ENCODE measurements at regions not wholly inside any gene's neighbourhood (a gene's known extent, or its start where the extent isn't known, plus 50 kb on each side); places are given as distances from the start of the nearest gene placed in this dataset.
"Not testable (repeated sequence)": the region's sequence is repeated elsewhere in the genome, so short reads cannot be mapped to it uniquely, and the experiment has no call there.

DNA sequence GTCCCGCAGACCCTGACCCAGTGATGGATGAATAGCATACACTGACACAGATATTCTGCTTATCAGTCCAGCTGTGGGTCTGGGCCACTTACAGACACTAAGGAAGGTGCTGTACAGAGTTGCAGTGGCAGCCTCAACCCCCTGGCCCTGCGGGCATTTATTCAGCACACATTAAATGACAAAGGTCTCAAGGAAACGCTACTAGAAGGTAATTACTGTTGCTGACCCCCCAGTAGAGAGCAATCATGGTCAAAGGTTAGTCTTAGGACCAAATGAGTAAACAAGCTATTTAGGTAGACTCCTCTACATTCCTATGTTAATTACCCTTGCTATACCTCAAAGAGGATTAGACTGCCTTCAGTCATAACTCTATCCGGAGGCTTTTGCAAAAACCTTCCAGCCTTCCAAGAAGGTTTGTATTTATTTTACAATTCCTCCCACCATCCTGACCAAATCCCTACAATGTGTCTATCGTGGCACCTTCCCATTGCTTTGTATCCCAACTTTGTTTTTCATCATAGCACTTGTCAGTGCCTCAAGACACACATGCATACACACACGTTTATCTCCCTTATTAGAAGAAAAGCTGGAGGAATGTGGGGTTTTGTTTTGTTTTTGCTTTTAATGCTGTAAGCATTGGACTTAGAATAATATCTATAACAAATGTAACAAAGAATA is 227.9 kb downstream of the PYDC2 start:
- no peak overlapping the region for H3K27ac ChIP-seq (ENCODE audit: low read length)
- no peaks in the 10 kb centered on the region for H3K9me3 ChIP-seq (ENCODE audit: control insufficient read depth, insufficient read depth, low read length)
- no CpG with 5 or more reads among the region's 6 CpGs for WGBS (ENCODE audit: insufficient coverage, insufficient read length)
- no peaks in the 10 kb centered on the region for H3K36me3 ChIP-seq (ENCODE audit: control insufficient read depth, insufficient read depth, low read length)
- H3K4me3 ChIP-seq (ENCODE audit: low read length) = no peak overlapping the region
- no peaks in the 10 kb centered on the region; the same call in 1 of the 2 replicates for H3K4me1 ChIP-seq (ENCODE audit: control insufficient read depth, insufficient read depth, low read length)
- H3K27me3 ChIP-seq (ENCODE audit: control insufficient read depth, insufficient read depth, low read length) = no peaks in the 10 kb centered on the region
- DNase-seq (ENCODE audit: low read depth, low spot score) = peak; percentile 39

DNA sequence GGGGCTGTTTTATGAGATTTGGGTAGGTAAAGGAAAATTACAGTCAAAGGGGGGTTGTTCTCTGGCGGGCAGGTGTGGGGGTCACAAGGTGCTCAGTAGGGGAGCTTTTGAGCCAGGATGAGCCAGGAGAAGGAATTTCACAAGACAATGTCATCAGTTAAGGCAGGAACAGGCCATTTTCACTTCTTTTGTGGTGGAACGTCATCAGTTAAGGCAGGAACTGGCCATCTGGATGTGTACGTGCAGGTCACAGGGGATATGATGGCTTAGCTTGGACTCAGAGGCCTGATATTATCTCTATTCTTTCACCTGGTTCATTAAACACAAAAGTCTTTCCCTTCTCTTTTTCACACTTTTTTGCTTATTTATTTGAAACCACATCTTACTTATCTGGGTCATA is 230.2 kb downstream of the PYDC2 start:
- not testable (repeated sequence) for H3K36me3 ChIP-seq (ENCODE audit: control insufficient read depth, insufficient read depth, low read length); H3K4me1 ChIP-seq (ENCODE audit: control insufficient read depth, insufficient read depth, low read length); H3K4me3 ChIP-seq (ENCODE audit: low read length); H3K27me3 ChIP-seq (ENCODE audit: control insufficient read depth, insufficient read depth, low read length); H3K9me3 ChIP-seq (ENCODE audit: control insufficient read depth, insufficient read depth, low read length); DNase-seq (ENCODE audit: low read depth, low spot score); H3K27ac ChIP-seq (ENCODE audit: low read length)
- no CpG with 5 or more reads among the region's 3 CpGs for WGBS (ENCODE audit: insufficient coverage, insufficient read length)

DNA sequence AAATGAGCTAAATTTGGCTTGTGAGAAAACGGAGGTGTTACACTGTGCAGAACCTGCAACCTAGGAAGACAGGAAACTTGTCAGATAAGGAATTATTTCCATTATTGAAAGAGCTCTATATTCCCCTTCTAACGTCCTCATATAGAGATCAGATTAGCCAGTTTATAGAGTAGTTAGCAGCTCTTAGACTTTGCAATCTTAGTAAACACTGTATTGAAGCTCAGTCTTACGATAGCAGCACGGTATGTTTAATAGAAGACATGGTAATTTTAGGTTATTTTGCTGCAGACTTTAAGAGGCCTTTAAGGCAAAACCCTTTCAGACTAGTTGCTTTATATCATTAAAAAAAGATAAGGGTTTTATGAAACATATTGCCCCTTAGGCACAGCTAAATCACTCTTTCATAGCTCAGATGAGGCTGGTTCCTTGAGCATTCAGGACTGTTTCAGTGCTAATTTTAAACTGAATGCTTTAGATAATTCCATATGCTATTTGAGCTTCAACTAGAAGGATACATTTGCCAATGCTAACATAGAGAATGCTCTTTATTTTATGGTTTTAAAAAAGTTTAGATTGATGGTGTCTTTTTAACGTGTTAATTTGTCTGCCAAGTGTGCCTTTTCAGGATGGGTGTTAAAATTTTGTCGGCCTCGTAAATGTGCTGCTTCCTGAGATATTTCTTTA is 234.3 kb downstream of the PYDC2 start:
- no peaks in the 10 kb centered on the region for H3K27me3 ChIP-seq (ENCODE audit: control insufficient read depth, insufficient read depth, low read length)
- H3K27ac ChIP-seq (ENCODE audit: low read length) = no peak overlapping the region
- DNase-seq (ENCODE audit: low read depth, low spot score) = no peak
- no peaks in the 10 kb centered on the region for H3K4me1 ChIP-seq (ENCODE audit: control insufficient read depth, insufficient read depth, low read length)
- H3K4me3 ChIP-seq (ENCODE audit: low read length) = no peak overlapping the region
- H3K36me3 ChIP-seq (ENCODE audit: control insufficient read depth, insufficient read depth, low read length) = no peaks in the 10 kb centered on the region
- no CpG with 5 or more reads among the region's 7 CpGs for WGBS (ENCODE audit: insufficient coverage, insufficient read length)
- no peaks in the 10 kb centered on the region for H3K9me3 ChIP-seq (ENCODE audit: control insufficient read depth, insufficient read depth, low read length)

DNA sequence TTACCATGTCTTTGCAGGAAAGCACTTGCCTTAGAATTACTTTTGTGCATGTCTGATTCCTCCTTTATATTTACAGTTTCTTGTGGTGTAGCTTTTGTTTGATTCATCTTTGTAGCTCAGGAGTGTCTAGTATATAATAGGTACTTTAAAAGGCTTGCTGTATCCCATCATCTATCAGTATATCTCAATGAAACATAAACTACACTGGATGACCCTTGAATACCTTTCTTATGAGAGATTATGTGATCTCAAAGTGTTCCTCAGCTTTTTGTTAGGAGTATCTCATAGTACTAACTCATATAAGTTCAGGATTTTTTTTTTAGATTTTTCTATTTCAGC is 234.8 kb downstream of the PYDC2 start:
- H3K4me3 ChIP-seq (ENCODE audit: low read length) = no peak overlapping the region
- H3K27me3 ChIP-seq (ENCODE audit: control insufficient read depth, insufficient read depth, low read length) = no peaks in the 10 kb centered on the region
- no peaks in the 10 kb centered on the region for H3K36me3 ChIP-seq (ENCODE audit: control insufficient read depth, insufficient read depth, low read length)
- DNase-seq (ENCODE audit: low read depth, low spot score) = no peak
- H3K4me1 ChIP-seq (ENCODE audit: control insufficient read depth, insufficient read depth, low read length) = no peaks in the 10 kb centered on the region
- no peak overlapping the region for H3K27ac ChIP-seq (ENCODE audit: low read length)
- H3K9me3 ChIP-seq (ENCODE audit: control insufficient read depth, insufficient read depth, low read length) = no peaks in the 10 kb centered on the region

DNA sequence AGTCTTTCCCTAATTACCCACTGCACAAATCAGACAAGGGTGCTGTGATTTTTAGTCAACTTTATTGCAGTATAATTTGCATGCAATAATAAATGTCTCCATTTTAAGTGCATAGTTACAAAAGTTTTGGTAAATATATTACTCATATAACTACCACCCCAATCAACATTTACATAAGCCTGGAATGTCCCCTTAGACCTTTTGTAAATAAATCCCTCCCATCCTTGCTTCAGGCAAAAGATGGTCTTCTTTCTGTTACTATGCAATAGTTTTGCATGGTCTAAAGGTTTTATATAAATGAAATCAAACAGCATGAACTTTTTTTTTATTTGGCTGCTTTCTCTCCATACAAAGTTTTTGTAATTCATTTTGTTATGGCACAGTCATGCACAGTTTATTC is 235.4 kb downstream of the PYDC2 start:
- no peaks in the 10 kb centered on the region for H3K36me3 ChIP-seq (ENCODE audit: control insufficient read depth, insufficient read depth, low read length)
- H3K27ac ChIP-seq (ENCODE audit: low read length) = no peak overlapping the region
- no peak overlapping the region for H3K4me3 ChIP-seq (ENCODE audit: low read length)
- no peaks in the 10 kb centered on the region for H3K27me3 ChIP-seq (ENCODE audit: control insufficient read depth, insufficient read depth, low read length)
- H3K4me1 ChIP-seq (ENCODE audit: control insufficient read depth, insufficient read depth, low read length) = no peaks in the 10 kb centered on the region
- no peaks in the 10 kb centered on the region for H3K9me3 ChIP-seq (ENCODE audit: control insufficient read depth, insufficient read depth, low read length)
- no peak for DNase-seq (ENCODE audit: low read depth, low spot score)

DNA sequence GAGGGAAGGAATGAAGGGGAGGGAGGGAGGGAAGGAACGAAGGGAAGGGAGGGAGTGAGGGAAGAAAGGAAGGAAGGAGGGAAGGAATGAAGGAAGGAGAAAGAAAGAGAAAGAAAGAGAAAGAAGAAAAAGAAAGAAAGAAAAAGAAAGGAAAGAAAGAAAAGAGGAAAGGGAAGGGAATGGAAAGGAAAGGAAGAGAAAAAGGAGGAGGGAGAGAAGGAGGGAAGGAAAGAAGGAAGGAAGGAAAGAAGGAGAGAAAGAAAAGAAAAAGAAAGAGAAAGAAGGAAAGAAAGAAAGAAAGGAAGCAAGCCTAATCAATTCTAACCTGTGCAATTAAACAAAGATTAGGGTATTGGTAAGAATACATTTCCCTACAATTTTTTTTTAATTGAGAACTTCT is 238.6 kb downstream of the PYDC2 start:
- H3K9me3 ChIP-seq (ENCODE audit: control insufficient read depth, insufficient read depth, low read length) = no peaks in the 10 kb centered on the region; the same call in 1 of the 2 replicates
- H3K4me1 ChIP-seq (ENCODE audit: control insufficient read depth, insufficient read depth, low read length) = no peaks in the 10 kb centered on the region
- H3K36me3 ChIP-seq (ENCODE audit: control insufficient read depth, insufficient read depth, low read length) = no peaks in the 10 kb centered on the region
- 100% methylated on average over 1 of the region's 1 CpG for WGBS (ENCODE audit: insufficient coverage, insufficient read length)
- H3K27ac ChIP-seq (ENCODE audit: low read length) = no peak overlapping the region
- DNase-seq (ENCODE audit: low read depth, low spot score) = no peak
- H3K27me3 ChIP-seq (ENCODE audit: control insufficient read depth, insufficient read depth, low read length) = no peaks in the 10 kb centered on the region
- H3K4me3 ChIP-seq (ENCODE audit: low read length) = no peak overlapping the region

DNA sequence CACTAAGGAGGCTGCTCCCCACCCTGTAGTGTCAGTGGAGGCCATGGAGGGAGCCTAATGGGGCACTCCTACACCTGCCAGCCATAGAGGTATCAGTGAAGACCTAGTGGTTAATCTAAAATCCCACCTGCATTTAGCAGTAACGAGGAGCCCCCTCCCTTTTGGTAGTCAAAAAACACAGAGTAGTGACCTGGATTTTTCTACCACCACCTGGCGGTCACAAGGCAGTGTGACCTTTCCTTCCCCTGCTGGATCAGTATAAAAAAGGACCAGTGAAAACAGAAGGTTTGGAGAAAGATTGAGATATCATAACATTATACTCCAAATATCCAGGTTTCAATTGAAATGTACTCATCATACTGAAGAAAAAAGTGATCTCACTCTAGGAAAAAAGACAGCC is 241.2 kb downstream of the PYDC2 start:
- no peak for DNase-seq (ENCODE audit: low read depth, low spot score)
- no CpG with 5 or more reads among the region's 2 CpGs for WGBS (ENCODE audit: insufficient coverage, insufficient read length)
- Histone ChIP-seq H3K4me1 (ENCODE audit: control insufficient read depth, insufficient read depth, low read length) (no peaks in the 10 kb centered on the region), H3K27me3 (ENCODE audit: control insufficient read depth, insufficient read depth, low read length) (no peaks in the 10 kb centered on the region), H3K9me3 (ENCODE audit: control insufficient read depth, insufficient read depth, low read length) (no peaks in the 10 kb centered on the region; the same call in 1 of the 2 replicates), H3K36me3 (ENCODE audit: control insufficient read depth, insufficient read depth, low read length) (no peaks in the 10 kb centered on the region), H3K4me3 (ENCODE audit: low read length) (no peak overlapping the region), H3K27ac (ENCODE audit: low read length) (no peak overlapping the region)

DNA sequence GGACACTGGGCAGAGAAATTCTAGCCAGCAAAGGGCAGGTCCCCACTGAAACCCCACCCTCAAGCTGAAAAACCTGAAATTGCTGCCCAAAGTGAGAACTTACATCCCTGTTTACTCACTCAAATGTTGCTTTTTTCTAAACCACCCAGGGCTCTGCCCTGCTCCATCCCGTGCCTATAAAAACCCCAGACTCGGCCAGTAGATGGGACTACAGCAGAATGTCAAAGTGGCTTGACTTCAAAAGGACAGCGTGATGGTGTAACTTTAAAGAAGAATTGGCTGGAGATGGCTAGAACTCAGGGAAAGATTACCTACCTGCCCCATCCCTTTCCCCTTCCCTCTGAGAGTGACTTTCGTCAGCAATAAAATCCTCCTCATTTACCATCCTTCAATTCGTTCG is 246.9 kb downstream of the PYDC2 start:
- no CpG with 5 or more reads among the region's 6 CpGs for WGBS (ENCODE audit: insufficient coverage, insufficient read length)
- Histone ChIP-seq H3K9me3 (ENCODE audit: control insufficient read depth, insufficient read depth, low read length) (no peaks in the 10 kb centered on the region), H3K4me1 (ENCODE audit: control insufficient read depth, insufficient read depth, low read length) (no peaks in the 10 kb centered on the region), H3K27me3 (ENCODE audit: control insufficient read depth, insufficient read depth, low read length) (no peaks in the 10 kb centered on the region), H3K27ac (ENCODE audit: low read length) (no peak overlapping the region), H3K4me3 (ENCODE audit: low read length) (no peak overlapping the region), H3K36me3 (ENCODE audit: control insufficient read depth, insufficient read depth, low read length) (no peaks in the 10 kb centered on the region)
- DNase-seq (ENCODE audit: low read depth, low spot score) = no peak

DNA sequence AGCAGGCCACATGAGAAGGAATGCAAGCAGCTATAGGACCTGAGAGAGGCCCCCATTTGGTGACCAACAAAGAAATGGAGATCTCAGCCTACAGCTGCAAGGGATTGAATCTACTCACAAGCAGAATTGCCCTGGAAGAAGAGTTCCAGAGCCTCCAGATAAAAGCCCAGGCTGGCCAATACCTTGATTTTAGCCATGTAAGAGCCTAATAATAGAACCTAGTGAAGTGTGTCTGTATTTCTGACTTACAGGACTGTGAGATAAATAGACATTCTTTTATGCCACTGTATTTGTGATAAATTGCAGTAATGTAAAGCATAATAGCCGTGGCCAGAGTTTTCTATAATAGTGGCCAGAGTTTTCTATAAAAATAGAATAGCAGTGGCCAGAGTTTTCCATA is 254.6 kb downstream of the PYDC2 start:
- H3K9me3 ChIP-seq (ENCODE audit: control insufficient read depth, insufficient read depth, low read length) = no peaks in the 10 kb centered on the region
- no peaks in the 10 kb centered on the region for H3K36me3 ChIP-seq (ENCODE audit: control insufficient read depth, insufficient read depth, low read length)
- H3K4me3 ChIP-seq (ENCODE audit: low read length) = no peak overlapping the region
- no CpG with 5 or more reads among the region's 1 CpG for WGBS (ENCODE audit: insufficient coverage, insufficient read length)
- no peaks in the 10 kb centered on the region for H3K4me1 ChIP-seq (ENCODE audit: control insufficient read depth, insufficient read depth, low read length)
- no peaks in the 10 kb centered on the region for H3K27me3 ChIP-seq (ENCODE audit: control insufficient read depth, insufficient read depth, low read length)
- H3K27ac ChIP-seq (ENCODE audit: low read length) = no peak overlapping the region
- no peak for DNase-seq (ENCODE audit: low read depth, low spot score)

DNA sequence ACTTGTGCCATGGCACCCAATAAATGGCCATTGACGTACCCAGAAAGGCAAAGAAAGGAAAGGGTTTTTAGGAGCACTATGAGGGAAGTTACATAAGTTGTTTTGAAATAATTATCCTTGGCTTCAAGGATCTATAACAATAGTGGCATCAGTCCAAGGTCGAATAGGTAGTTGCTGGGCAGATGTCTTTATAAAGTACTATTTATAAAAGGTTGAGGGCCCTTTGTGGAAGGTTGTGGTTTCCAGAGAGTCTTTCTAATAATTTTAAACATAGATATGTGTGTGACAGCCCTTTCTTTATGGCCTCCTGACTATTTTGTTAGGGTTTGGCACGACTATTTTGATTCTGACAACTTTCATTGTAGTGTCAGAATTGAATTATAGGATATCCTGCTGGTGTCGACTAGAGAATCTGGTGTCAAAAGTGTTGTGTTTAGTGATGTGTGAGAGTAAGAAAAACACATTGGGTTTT is 260.5 kb downstream of the PYDC2 start:
- Histone ChIP-seq H3K4me1 (ENCODE audit: control insufficient read depth, insufficient read depth, low read length) (no peaks in the 10 kb centered on the region), H3K27ac (ENCODE audit: low read length) (no peak overlapping the region), H3K4me3 (ENCODE audit: low read length) (no peak overlapping the region), H3K27me3 (ENCODE audit: control insufficient read depth, insufficient read depth, low read length) (no peaks in the 10 kb centered on the region), H3K9me3 (ENCODE audit: control insufficient read depth, insufficient read depth, low read length) (no peaks in the 10 kb centered on the region), H3K36me3 (ENCODE audit: control insufficient read depth, insufficient read depth, low read length) (no peaks in the 10 kb centered on the region)
- no peak for DNase-seq (ENCODE audit: low read depth, low spot score)
- WGBS (ENCODE audit: insufficient coverage, insufficient read length) = no CpG with 5 or more reads among the region's 4 CpGs

DNA sequence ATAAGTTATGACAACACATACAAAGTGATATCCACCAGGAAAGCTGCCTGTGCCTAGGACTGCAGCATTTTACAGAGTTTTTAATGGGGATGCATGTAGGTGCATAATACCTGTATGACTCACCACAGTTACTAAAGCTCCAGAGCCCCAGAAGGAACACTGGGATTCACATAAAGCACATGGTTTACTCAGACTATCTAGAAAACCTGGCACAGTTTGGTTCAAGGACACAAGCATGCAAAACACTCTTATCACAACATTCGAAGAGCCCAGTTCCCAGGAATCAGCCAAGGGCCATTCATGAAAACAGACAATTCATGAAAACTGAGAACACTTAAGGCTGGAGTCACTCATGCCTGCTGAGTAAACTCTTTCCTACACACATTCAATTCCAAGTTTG is 261.0 kb downstream of the PYDC2 start:
- H3K9me3 ChIP-seq (ENCODE audit: control insufficient read depth, insufficient read depth, low read length) = no peaks in the 10 kb centered on the region
- WGBS (ENCODE audit: insufficient coverage, insufficient read length) = no CpG with 5 or more reads among the region's 1 CpG

More for the DNA sequence above, 261.0 kb downstream of the PYDC2 start:
- Histone ChIP-seq H3K27me3 (ENCODE audit: control insufficient read depth, insufficient read depth, low read length) (no peaks in the 10 kb centered on the region), H3K27ac (ENCODE audit: low read length) (no peak overlapping the region), H3K4me3 (ENCODE audit: low read length) (no peak overlapping the region), H3K36me3 (ENCODE audit: control insufficient read depth, insufficient read depth, low read length) (no peaks in the 10 kb centered on the region), H3K4me1 (ENCODE audit: control insufficient read depth, insufficient read depth, low read length) (no peaks in the 10 kb centered on the region)
- no peak for DNase-seq (ENCODE audit: low read depth, low spot score)
